Esophagus muscularis mucosa (tissue), 4 donors: ENCODE measurements at regions not wholly inside any gene's neighbourhood (a gene's known extent, or its start where the extent isn't known, plus 50 kb on each side); places are given as distances from the start of the nearest gene placed in this dataset.

ENCODE experiments used
- DNase-seq: peaks from one replicate; pipeline ENCODE4 v3.0.0-alpha.2; 2017; ENCODE audit errors: extremely low spot score
- H3K27ac ChIP-seq, 4 donors: fragments of 200-600 bp; sonication (generic); replicated peaks in 1 of 4; 1 replicate in 3 of 4; 2 replicates in 1 of 4; pipeline ENCODE4 v1.5.1; 2016 to 2019; ENCODE audit warnings: mild to moderate bottlenecking in 1 of 4
- H3K27me3 ChIP-seq, 4 donors: fragments of 200-600 bp; sonication (generic); one replicate each; pipeline versions ENCODE4 v1.5.1 to v1.6.0; 2016 to 2019
- H3K36me3 ChIP-seq, 4 donors: fragments of 200-600 bp; sonication (generic); one replicate each; pipeline ENCODE4 v1.5.1; 2016 to 2019
- H3K4me1 ChIP-seq, 4 donors: fragments of 200-600 bp; sonication (generic); one replicate each; pipeline ENCODE4 v1.5.1; 2016 to 2019
- H3K4me3 ChIP-seq, 4 donors: fragments of 200-600 bp; sonication (generic); 1 replicate in 2 of 4; 2 replicates in 2 of 4; pipeline ENCODE4 v1.5.1; 2016 to 2019; ENCODE audit warnings: mild to moderate bottlenecking in 4 of 4, moderate library complexity in 1 of 4
- H3K9me3 ChIP-seq, 4 donors: fragments of 200-600 bp; sonication (generic); 1 replicate in 3 of 4; 2 replicates in 1 of 4; pipeline ENCODE4 v1.5.1; 2016 to 2019
- CTCF ChIP-seq, 3 experiments: fragments of 200-600 bp in 2 of 3; fragments of 450-650 bp in 1 of 3; sonication (generic) in 2 of 3; IDR thresholded peaks; one replicate each; pipeline ENCODE4 v1.5.1; 2017 to 2019; ENCODE audit warnings: antibody characterized with exemption in 3 of 3, mild to moderate bottlenecking in 2 of 3, moderate library complexity in 1 of 3
- EP300 ChIP-seq: sonication (generic); formaldehyde crosslinking; IDR thresholded peaks from one replicate; pipeline ENCODE4 v1.6.1; 2017; ENCODE audit warnings: antibody characterized with exemption
- POLR2A ChIP-seq: fragments of 450-650 bp; IDR thresholded peaks from one replicate; pipeline ENCODE4 v1.6.1; 2017; ENCODE audit warnings: antibody characterized with exemption, moderate library complexity, mild to moderate bottlenecking, low read depth
- POLR2AphosphoS5 ChIP-seq, 2 donors: sonication (generic); formaldehyde crosslinking; IDR thresholded peaks; one replicate each; pipeline ENCODE4 v1.6.1; 2017; ENCODE audit warnings: antibody characterized with exemption in 2 of 2
- WGBS: methylation state at CpG from one replicate; pipeline ENCODE4 v1.1.5; 2018; 5-methylcytosine and 5-hydroxymethylcytosine counted together
- intact Hi-C: fragments of 100-400 bp; cut with DNase I; formaldehyde crosslinking; loops from one replicate; pipeline ENCODE4 v1.15.1; 2023

- no peak overlapping the region for H3K27ac ChIP-seq
- intact Hi-C loops, result no loop called here
Measured at GRCh38 chr7:12111422-12112405, 99.4 kb upstream of the TMEM106B start.

GRCh38 chr7:12117170-12117569, 93.9 kb upstream of the TMEM106B start:
- Histone ChIP-seq H3K4me3 (no peak overlapping the region), H3K36me3 (no peaks in the 10 kb centered on the region), H3K4me1 (no peaks in the 10 kb centered on the region), H3K27me3 (peaks cover 0 to 6% (median 0%) of the 10 kb centered on the region in 4 donors), H3K9me3 (no peaks in the 10 kb centered on the region), H3K27ac (no peak overlapping the region)
- DNase-seq, result no peak
- intact Hi-C loops, result no loop called here
- WGBS, result 96% methylated on average over 2 of the region's 2 CpGs
- TF ChIP-seq CTCF (IDR thresholded peaks at IDR 0.05) (no peak), EP300 (no peak), POLR2A (no peak), POLR2AphosphoS5 (IDR thresholded peaks at IDR 0.05) (no peak)

More at GRCh38 chr7:12111422-12112405, 99.4 kb upstream of the TMEM106B start:
- no peak for DNase-seq
- Histone ChIP-seq H3K4me3 (peak overlapping the region; percentile 18 to 44 (median 26)), H3K36me3 (no peaks in the 10 kb centered on the region), H3K9me3 (no peaks in the 10 kb centered on the region), H3K4me1 (peaks cover 0 to 8% (median 3%) of the 10 kb centered on the region in 4 donors), H3K27me3 (peaks cover 0 to 16% (median 0%) of the 10 kb centered on the region in 4 donors)
- TF ChIP-seq EP300, result no peak
- no peak for TF ChIP-seq POLR2AphosphoS5 (IDR thresholded peaks at IDR 0.05)
- no peak for TF ChIP-seq CTCF (IDR thresholded peaks at IDR 0.05)
- TF ChIP-seq POLR2A, result no peak
- 9% methylated on average over 23 of the region's 47 CpGs for WGBS

GRCh38 chr7:12119620-12120303, 91.3 kb upstream of the TMEM106B start:
- Histone ChIP-seq H3K27me3 (no peaks in the 10 kb centered on the region), H3K4me1 (no peaks in the 10 kb centered on the region), H3K9me3 (no peaks in the 10 kb centered on the region), H3K4me3 (no peak overlapping the region), H3K27ac (no peak overlapping the region), H3K36me3 (no peaks in the 10 kb centered on the region)
- intact Hi-C loops, result no loop called here
- WGBS, result 74% methylated on average over 4 of the region's 4 CpGs
- no peak for DNase-seq
- TF ChIP-seq POLR2A (no peak), CTCF (IDR thresholded peaks at IDR 0.05) (no peak), POLR2AphosphoS5 (IDR thresholded peaks at IDR 0.05) (no peak), EP300 (no peak)

GRCh38 chr7:12120632-12121031, 90.5 kb upstream of the TMEM106B start:
- Histone ChIP-seq H3K27ac (no peak overlapping the region), H3K27me3 (no peaks in the 10 kb centered on the region), H3K4me3 (no peak overlapping the region), H3K9me3 (no peaks in the 10 kb centered on the region), H3K36me3 (no peaks in the 10 kb centered on the region), H3K4me1 (no peaks in the 10 kb centered on the region)
- intact Hi-C loops, result no loop called here
- TF ChIP-seq CTCF (IDR thresholded peaks at IDR 0.05) (no peak), EP300 (no peak)
- no peak for DNase-seq
- 39% methylated on average over 1 of the region's 1 CpG for WGBS
